GM12892 (cell line): ENCODE measurements at regions not wholly inside any gene's neighbourhood (a gene's known extent, or its start where the extent isn't known, plus 50 kb on each side); places are given as distances from the start of the nearest gene placed in this dataset.

Experiments used
- POLR2A ChIP-seq: IDR thresholded peaks from 2 replicates; pipeline ENCODE4 v1.6.1; 2011; ENCODE audit warnings: low read depth, low read length, control low read depth
- POLR2AphosphoS5 ChIP-seq: IDR thresholded peaks from 2 replicates; pipeline ENCODE4 v1.6.1; 2011; ENCODE audit warnings: low read depth, low read length, control low read depth
- TAF1 ChIP-seq: IDR thresholded peaks from 2 replicates; pipeline ENCODE4 v1.6.1; 2011; ENCODE audit warnings: low read depth, mild to moderate bottlenecking, control low read depth, low read length, borderline replicate concordance

DNA sequence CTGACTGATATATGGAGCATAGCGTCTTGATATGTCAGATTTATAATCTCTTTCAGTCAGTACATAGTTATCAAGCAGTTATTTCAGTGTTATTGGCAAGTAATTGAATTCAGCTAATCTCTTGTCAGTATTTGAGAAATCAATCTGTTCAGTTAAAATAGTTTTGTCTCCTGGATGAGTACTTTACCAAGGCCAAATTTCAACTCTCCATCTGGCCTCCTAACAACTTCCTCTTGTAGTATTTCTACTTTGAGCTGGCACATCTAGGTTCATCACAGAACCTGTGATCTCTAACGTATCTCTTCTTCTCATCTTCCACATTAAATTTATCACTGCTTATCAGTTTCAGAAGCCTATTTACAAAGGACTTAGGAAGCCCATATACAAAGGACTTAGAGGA, 690.5 kb downstream of the C12orf50 start:
- no peak for TF ChIP-seq POLR2A
- TF ChIP-seq POLR2AphosphoS5 = no peak
- TF ChIP-seq TAF1 = no peak
